ENCODE measurements at regions not wholly inside any gene's neighbourhood (a gene's known extent, or its start where the extent isn't known, plus 50 kb on each side); places are given as distances from the start of the nearest gene placed in this dataset.

DNA sequence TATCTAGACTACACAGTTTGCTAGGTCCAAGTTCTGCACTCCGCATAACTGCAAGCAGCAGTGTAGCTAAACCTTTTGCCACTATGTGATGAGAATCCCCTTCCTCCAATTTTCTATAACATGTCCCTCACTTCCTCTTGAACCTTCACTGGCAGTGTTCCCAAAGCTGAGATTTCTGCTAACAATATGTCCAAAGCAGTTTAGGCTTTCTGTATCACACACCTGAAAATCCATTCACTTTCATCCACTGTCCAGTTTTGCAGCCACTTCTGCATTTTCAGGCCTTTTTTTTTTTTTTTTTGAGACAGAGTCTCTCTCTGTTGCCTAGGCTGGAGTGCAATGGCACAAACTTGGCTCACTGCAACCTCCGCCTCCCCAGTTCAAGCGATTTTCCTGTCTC, 111.1 kb downstream of the GADD45G start:
- H3K27me3 Mint-ChIP-seq (ENCODE audit: low read depth), result no peaks in the 10 kb centered on the region
- peaks cover 11% of the 10 kb centered on the region for H3K36me3 Mint-ChIP-seq (ENCODE audit: low read depth)
- no peak for DNase-seq
- ChIA-PET CTCF (interaction anchor here (1.2 to 2.5 kb wide), 3 partner anchors 23 to 113 kb away, joined by 3 to 21 read pairs (median 3); no protein-coding TSS in a partner anchor), POLR2A (interaction anchor here (0.6 to 3.4 kb wide), 3 partner anchors 14 to 221 kb away, joined by 3 to 32 read pairs (median 6); no protein-coding TSS in a partner anchor)
- H3K27ac Mint-ChIP-seq, result peak overlapping the region; percentile 81
- ATAC-seq, result no peak
- no peaks in the 10 kb centered on the region for H3K9me3 Mint-ChIP-seq (ENCODE audit: insufficient read depth)
- peaks cover 85% of the 10 kb centered on the region for H3K4me1 Mint-ChIP-seq (ENCODE audit: low read depth)
- H3K4me3 Mint-ChIP-seq, result peak overlapping the region; percentile 40

DNA sequence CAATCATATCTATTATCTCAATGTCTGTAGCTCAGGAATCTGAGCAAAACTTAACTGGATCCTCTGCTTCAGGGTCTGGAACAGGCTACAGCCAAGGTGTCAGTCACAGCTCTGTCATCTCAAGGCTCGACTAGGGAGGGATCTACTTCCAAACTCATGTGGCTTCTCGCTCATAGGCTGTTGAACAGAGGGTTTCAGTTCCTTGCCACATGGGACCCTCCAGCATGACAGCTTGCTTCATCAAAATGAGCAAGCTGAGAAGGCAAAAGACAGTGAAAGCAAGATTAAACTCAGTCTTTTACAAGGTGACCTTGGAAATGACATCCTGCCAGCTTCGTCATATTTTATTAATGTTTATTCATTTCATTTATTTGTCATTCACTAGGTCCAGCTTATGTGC, 111.7 kb downstream of the GADD45G start:
- H3K9me3 Mint-ChIP-seq (ENCODE audit: insufficient read depth), result no peaks in the 10 kb centered on the region
- H3K36me3 Mint-ChIP-seq (ENCODE audit: low read depth), result peaks cover 11% of the 10 kb centered on the region
- H3K27ac Mint-ChIP-seq, result peak overlapping the region; percentile 40
- ATAC-seq (no peak), DNase-seq (no peak)
- H3K4me3 Mint-ChIP-seq, result no peak overlapping the region
- CTCF ChIA-PET, result interaction anchor here (1.2 to 1.5 kb wide), 2 partner anchors 27 to 114 kb away, joined by 3 read pairs; no protein-coding TSS in a partner anchor
- peaks cover 79% of the 10 kb centered on the region for H3K4me1 Mint-ChIP-seq (ENCODE audit: low read depth)
- H3K27me3 Mint-ChIP-seq (ENCODE audit: low read depth), result no peaks in the 10 kb centered on the region
- POLR2A ChIA-PET, result interaction anchor here (0.6 to 3.4 kb wide), 3 partner anchors 15 to 220 kb away, joined by 3 to 32 read pairs (median 6); no protein-coding TSS in a partner anchor

DNA sequence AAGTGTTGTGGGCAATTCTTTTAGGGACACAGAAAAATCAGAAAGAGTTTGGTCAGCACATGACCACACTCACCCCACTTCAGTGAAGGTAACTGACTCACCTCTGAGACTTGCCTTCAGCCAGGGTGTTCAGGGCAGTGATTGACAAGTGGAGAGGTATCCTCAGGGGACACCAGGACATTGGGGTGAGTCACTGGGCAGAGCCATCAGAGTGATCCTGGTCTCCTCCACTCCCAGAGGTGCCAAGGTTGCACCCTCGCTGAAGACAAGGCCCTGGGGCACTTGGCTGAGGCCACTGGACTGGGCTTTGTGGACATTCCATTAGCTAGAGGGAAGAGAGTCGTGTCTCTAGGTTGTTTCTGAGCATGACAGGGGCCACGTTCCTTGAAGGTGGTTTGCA, 113.4 kb downstream of the GADD45G start:
- no peak overlapping the region for H3K4me3 Mint-ChIP-seq
- CTCF ChIA-PET, result no interaction called here

DNA sequence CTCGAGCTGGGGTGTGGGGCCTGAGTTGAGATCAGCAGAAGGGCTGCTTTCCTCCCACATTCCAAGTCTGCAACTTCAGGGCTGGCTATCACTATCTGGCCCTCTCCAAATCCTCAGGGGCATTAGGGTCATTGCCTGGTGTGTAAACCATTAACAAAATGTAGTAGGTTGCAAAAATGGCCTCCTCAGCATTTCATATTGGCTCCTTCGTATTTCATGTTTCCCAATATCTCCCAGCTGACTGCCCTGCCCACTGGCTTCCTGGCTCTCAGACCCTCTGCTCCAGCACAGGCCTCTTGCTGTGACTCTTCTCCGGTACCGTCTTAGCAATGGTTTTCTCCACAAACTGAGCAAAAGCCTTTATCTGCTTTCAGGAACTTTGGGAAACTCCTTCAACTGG, 113.8 kb downstream of the GADD45G start:
- POLR2A ChIA-PET, result no interaction called here
- Mint-ChIP-seq H3K4me1 (ENCODE audit: low read depth) (peaks cover 75% of the 10 kb centered on the region), H3K4me3 (no peak overlapping the region), H3K27me3 (ENCODE audit: low read depth) (peaks cover 2% of the 10 kb centered on the region), H3K36me3 (ENCODE audit: low read depth) (peaks cover 11% of the 10 kb centered on the region), H3K9me3 (ENCODE audit: insufficient read depth) (no peaks in the 10 kb centered on the region), H3K27ac (no peak overlapping the region)
- CTCF ChIA-PET, result interaction anchor here (1.4 kb wide), 1 partner anchor 116 kb away, joined by 3 read pairs; no protein-coding TSS in a partner anchor
- no peak for DNase-seq
- ATAC-seq, result no peak

More for the DNA sequence above, 113.4 kb downstream of the GADD45G start:
- peaks cover 2% of the 10 kb centered on the region for H3K27me3 Mint-ChIP-seq (ENCODE audit: low read depth)
- peaks cover 75% of the 10 kb centered on the region for H3K4me1 Mint-ChIP-seq (ENCODE audit: low read depth)
- no peaks in the 10 kb centered on the region for H3K9me3 Mint-ChIP-seq (ENCODE audit: insufficient read depth)
- DNase-seq, result no peak
- POLR2A ChIA-PET, result no interaction called here
- H3K36me3 Mint-ChIP-seq (ENCODE audit: low read depth), result peaks cover 11% of the 10 kb centered on the region
- no peak for ATAC-seq
- no peak overlapping the region for H3K27ac Mint-ChIP-seq

DNA sequence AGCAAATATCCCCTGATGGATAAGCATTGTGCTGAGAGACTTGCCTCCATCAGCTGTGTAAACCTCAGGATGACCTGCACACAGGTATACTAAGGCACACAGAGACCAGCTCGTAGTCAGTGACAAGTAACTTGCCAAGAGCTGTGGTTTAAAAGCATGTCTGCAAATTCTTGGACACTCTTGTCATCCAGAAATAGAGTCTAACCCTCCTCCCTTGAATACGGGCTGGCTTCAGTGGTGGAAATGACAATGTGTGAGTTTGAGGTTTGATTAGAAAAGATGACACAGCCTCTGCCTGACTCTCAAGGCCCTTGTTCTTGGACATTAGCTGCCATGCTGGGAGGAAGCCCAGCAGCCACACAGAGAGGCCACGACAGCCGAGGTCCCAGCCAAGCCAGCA, 114.4 kb downstream of the GADD45G start:
- H3K4me1 Mint-ChIP-seq (ENCODE audit: low read depth), result peaks cover 70% of the 10 kb centered on the region
- H3K4me3 Mint-ChIP-seq, result no peak overlapping the region
- peaks cover 7% of the 10 kb centered on the region for H3K36me3 Mint-ChIP-seq (ENCODE audit: low read depth)
- no peak for DNase-seq
- CTCF ChIA-PET, result interaction anchor here (1.4 kb wide), 1 partner anchor 116 kb away, joined by 3 read pairs; no protein-coding TSS in a partner anchor
- no peaks in the 10 kb centered on the region for H3K9me3 Mint-ChIP-seq (ENCODE audit: insufficient read depth)
- H3K27me3 Mint-ChIP-seq (ENCODE audit: low read depth), result peaks cover 2% of the 10 kb centered on the region
- no peak overlapping the region for H3K27ac Mint-ChIP-seq
- POLR2A ChIA-PET, result no interaction called here
- ATAC-seq, result no peak

DNA sequence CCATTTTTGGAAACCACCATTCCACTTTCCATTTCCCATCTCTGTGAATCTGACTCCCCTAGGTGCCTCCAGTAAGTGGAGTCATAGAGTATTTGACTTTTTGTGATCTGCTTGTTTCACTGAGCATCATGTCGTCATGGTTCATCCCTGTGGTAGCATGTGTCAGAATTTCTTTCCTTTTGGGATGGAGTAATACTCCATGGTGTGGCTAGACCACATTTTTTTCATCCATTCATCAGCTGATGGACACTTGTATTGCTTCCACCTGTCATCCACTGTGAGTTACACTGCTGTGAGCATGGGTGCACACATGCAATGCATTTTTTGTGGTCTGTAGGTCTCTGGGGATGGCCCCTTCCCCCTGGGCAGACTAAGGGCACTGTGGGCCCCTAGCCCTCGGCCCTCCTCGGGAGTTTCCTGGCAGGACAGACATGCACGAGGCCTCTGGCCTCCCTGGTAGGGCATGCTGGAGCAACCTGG, 115.9 kb downstream of the GADD45G start:
- no peak for ATAC-seq
- H3K36me3 Mint-ChIP-seq (ENCODE audit: low read depth), result peaks cover 7% of the 10 kb centered on the region
- H3K4me3 Mint-ChIP-seq, result no peak overlapping the region
- CTCF ChIA-PET, result no interaction called here
- H3K27ac Mint-ChIP-seq, result peak overlapping the region; percentile 17
- peaks cover 2% of the 10 kb centered on the region for H3K27me3 Mint-ChIP-seq (ENCODE audit: low read depth)
- H3K9me3 Mint-ChIP-seq (ENCODE audit: insufficient read depth), result no peaks in the 10 kb centered on the region
- peaks cover 55% of the 10 kb centered on the region for H3K4me1 Mint-ChIP-seq (ENCODE audit: low read depth)
- DNase-seq, result no peak
- POLR2A ChIA-PET, result interaction anchor here (0.5 kb wide), 1 partner anchor 159 kb away, joined by 3 read pairs; no protein-coding TSS in a partner anchor

DNA sequence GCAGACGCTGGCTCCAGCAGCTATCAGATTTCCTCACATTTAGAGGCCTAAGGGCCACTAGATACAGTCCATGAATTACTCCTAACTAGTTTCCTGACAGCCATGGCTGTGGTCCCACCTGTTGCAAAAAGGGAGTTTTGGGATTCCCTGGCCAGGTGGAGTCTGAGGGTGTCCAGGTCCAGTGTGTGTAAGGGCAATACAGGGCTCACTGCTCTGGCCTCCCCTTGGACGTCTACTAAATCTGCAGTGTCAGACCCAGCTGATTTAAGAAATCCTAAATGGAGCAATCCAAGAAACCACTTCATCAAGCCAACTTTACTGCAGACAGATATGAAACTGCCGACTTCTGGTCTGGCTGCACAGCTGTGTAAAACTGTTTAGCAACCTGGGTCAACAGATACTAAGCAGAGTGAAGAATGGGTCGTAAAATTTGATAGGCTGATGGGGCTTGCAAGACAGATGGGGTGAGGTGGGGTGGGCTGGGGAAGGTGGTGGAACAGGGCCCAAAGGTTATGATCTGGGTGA, 116.4 kb downstream of the GADD45G start:
- CTCF ChIA-PET, result interaction anchor here (1.8 kb wide), 1 partner anchor 22 kb away, joined by 4 read pairs; no protein-coding TSS in a partner anchor
- Mint-ChIP-seq H3K4me3 (no peak overlapping the region), H3K27ac (no peak overlapping the region), H3K27me3 (ENCODE audit: low read depth) (peaks cover 2% of the 10 kb centered on the region), H3K36me3 (ENCODE audit: low read depth) (peaks cover 7% of the 10 kb centered on the region), H3K4me1 (ENCODE audit: low read depth) (peaks cover 50% of the 10 kb centered on the region), H3K9me3 (ENCODE audit: insufficient read depth) (no peaks in the 10 kb centered on the region)
- no peak for DNase-seq
- no peak for ATAC-seq
- POLR2A ChIA-PET, result interaction anchor here (0.5 kb wide), 1 partner anchor 160 kb away, joined by 3 read pairs; no protein-coding TSS in a partner anchor

DNA sequence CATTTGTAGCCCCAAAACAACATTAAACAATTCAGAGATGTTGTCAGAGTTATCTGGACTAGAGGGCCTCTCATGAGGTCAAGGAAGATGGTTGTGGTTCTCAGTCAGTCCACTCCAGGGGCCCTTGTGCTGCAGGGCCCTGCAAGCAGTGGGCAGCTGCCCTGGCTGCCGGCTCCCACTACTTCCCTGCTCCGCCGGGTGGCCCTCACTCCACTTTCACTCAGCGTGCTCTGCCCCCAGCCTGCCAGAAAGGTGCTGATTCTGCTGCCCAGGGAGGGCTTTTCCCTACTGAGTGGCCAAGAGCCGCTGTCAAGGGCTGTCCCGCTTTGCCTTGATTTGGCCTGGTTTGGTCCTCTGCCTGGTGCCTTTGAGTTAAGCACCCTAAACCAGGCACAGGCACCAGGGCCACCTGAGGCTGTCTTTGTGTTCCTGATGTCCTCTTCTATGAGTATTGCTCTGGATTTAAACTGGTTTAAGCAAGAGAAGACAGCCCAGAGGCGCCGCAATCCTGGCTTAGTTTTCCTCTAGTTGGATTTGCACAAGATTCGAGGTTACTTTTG, 117.2 kb downstream of the GADD45G start:
- CTCF ChIA-PET, result interaction anchor here (1.8 kb wide), 1 partner anchor 22 kb away, joined by 4 read pairs; no protein-coding TSS in a partner anchor
- POLR2A ChIA-PET, result no interaction called here
- no peak overlapping the region for H3K4me3 Mint-ChIP-seq

DNA sequence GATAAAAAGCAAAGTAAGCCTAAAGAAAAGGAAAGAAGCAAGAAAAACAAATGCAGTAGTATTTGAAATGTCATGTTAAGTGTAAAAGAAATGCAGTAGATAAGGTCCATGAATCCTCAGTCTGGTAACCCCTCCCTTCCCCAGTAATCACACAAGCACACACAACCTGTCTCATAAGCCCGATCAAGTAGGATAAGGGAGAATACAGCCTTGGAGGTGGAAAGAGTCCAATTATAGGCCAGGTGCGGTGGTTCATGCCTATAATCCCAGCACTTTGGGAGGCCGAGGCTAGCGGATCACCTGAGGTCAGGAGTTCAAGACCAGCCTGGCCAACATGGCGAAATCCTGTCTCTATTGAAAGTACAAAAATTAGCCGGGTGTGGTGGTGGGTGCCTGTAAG, 117.9 kb downstream of the GADD45G start:
- ChIA-PET CTCF (interaction anchor here (0.7 to 1.8 kb wide), 2 partner anchors 17 to 21 kb away, joined by 3 to 4 read pairs; no protein-coding TSS in a partner anchor), POLR2A (no interaction called here)

More for the DNA sequence above, 117.2 kb downstream of the GADD45G start:
- ATAC-seq (no peak), DNase-seq (no peak)
- Mint-ChIP-seq H3K4me1 (ENCODE audit: low read depth) (peaks cover 47% of the 10 kb centered on the region), H3K27me3 (ENCODE audit: low read depth) (peaks cover 2% of the 10 kb centered on the region), H3K27ac (no peak overlapping the region), H3K9me3 (ENCODE audit: insufficient read depth) (no peaks in the 10 kb centered on the region), H3K36me3 (ENCODE audit: low read depth) (peaks cover 4% of the 10 kb centered on the region)

DNA sequence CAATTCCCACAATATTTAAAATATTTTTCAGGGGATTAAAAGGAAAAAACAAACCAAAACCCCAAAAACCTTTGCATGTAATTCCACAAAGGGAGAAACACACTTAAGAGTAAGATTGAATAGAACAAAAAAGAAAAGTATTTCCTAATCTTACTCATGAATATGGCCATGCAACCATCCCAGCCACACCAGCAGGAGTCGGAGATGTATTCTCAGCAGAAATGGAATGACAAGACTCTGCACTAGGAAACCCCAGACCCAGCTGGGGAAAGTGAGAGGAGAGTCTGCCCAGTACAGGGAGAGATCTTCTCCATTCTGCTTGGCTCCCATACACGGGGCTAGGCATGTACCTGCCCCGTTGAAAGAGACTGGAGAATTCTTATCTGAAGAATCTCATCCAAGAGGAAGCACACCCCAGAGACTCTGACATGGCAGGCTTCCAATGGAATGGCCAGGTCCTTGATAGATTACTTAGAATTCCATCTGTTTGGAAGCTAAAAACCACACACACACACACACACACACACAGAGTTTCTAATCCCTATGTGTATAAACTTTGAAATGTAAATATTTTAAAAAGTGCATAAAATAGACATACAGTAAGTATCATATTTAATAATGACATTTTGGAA, 118.8 kb downstream of the GADD45G start:
- Mint-ChIP-seq H3K27ac (no peak overlapping the region), H3K4me3 (no peak overlapping the region), H3K27me3 (ENCODE audit: low read depth) (peaks cover 2% of the 10 kb centered on the region), H3K9me3 (ENCODE audit: insufficient read depth) (no peaks in the 10 kb centered on the region), H3K4me1 (ENCODE audit: low read depth) (peaks cover 37% of the 10 kb centered on the region), H3K36me3 (ENCODE audit: low read depth) (no peaks in the 10 kb centered on the region)
- CTCF ChIA-PET, result interaction anchor here (0.7 kb wide), 1 partner anchor 16 kb away, joined by 3 read pairs; no protein-coding TSS in a partner anchor
- ATAC-seq (no peak), DNase-seq (no peak)
- POLR2A ChIA-PET, result no interaction called here

More for the DNA sequence above, 117.9 kb downstream of the GADD45G start:
- H3K27me3 Mint-ChIP-seq (ENCODE audit: low read depth), result peaks cover 2% of the 10 kb centered on the region
- H3K4me1 Mint-ChIP-seq (ENCODE audit: low read depth), result peaks cover 44% of the 10 kb centered on the region
- no peak overlapping the region for H3K4me3 Mint-ChIP-seq
- ATAC-seq (no peak), DNase-seq (no peak)
- no peaks in the 10 kb centered on the region for H3K9me3 Mint-ChIP-seq (ENCODE audit: insufficient read depth)
- peaks cover 2% of the 10 kb centered on the region for H3K36me3 Mint-ChIP-seq (ENCODE audit: low read depth)
- no peak overlapping the region for H3K27ac Mint-ChIP-seq

DNA sequence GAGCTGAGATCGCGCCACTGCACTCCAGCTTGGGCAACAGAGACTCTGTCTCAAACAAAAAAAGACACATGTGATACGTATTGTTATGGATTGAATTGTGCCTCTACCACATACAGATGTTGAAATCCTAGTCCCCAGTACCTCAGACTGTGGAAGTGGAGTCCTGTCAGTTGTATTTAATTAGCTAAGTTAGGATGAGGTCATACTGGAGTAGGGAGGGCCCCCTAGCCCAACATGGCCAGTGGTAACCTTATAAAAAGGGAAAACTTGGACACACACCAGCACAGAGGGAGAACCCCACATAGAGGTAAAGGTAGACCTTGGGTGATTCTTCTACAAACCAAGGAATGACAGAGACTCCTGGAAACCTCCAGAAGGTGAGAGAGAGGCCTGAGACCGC, 119.8 kb downstream of the GADD45G start:
- Mint-ChIP-seq H3K4me1 (ENCODE audit: low read depth) (peaks cover 26% of the 10 kb centered on the region), H3K27me3 (ENCODE audit: low read depth) (peaks cover 2% of the 10 kb centered on the region), H3K27ac (no peak overlapping the region), H3K36me3 (ENCODE audit: low read depth) (no peaks in the 10 kb centered on the region), H3K4me3 (no peak overlapping the region), H3K9me3 (ENCODE audit: insufficient read depth) (no peaks in the 10 kb centered on the region)
- ATAC-seq (no peak), DNase-seq (no peak)
- ChIA-PET POLR2A (no interaction called here), CTCF (interaction anchor here (1.0 kb wide), 1 partner anchor 34 kb away, joined by 3 read pairs; no protein-coding TSS in a partner anchor)

DNA sequence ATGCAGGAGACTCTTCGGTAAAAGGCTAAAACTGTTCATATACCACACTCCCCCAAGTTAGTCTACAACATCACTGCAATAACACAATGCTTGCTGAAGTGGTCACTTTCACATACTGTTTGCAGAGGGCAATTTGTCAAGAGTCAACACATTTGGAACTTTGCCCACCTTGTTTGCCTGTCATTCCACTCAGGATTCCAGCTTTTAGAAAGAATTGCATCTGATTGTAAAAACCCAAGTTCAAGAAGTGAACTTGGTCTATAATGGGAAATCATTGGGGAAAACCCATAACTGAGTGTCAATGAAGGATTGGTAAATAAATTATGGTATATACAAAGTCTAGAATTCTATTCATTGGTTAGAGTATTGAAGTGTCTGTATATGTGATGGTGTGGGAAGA, 120.5 kb downstream of the GADD45G start:
- H3K36me3 Mint-ChIP-seq (ENCODE audit: low read depth), result no peaks in the 10 kb centered on the region
- H3K4me3 Mint-ChIP-seq, result no peak overlapping the region
- ATAC-seq (no peak), DNase-seq (no peak)
- no peak overlapping the region for H3K27ac Mint-ChIP-seq
- H3K27me3 Mint-ChIP-seq (ENCODE audit: low read depth), result peaks cover 2% of the 10 kb centered on the region
- H3K9me3 Mint-ChIP-seq (ENCODE audit: insufficient read depth), result no peaks in the 10 kb centered on the region
- ChIA-PET CTCF (interaction anchor here (1.0 kb wide), 1 partner anchor 35 kb away, joined by 3 read pairs; no protein-coding TSS in a partner anchor), POLR2A (no interaction called here)
- H3K4me1 Mint-ChIP-seq (ENCODE audit: low read depth), result peaks cover 20% of the 10 kb centered on the region

All from activated CD8-positive, alpha-beta T cell treated with anti-CD3 and anti-CD28 coated beads, Interleukin-2, amount 10 ng/mL, durations not matched to agents 7 days and 5 days (primary cell).